Thyroid gland (tissue), 4 donors: ENCODE measurements at regions not wholly inside any gene's neighbourhood (a gene's known extent, or its start where the extent isn't known, plus 50 kb on each side); places are given as distances from the start of the nearest gene placed in this dataset.

ENCODE experiments used
- DNase-seq, 2 donors: peaks; one replicate each; pipeline ENCODE4 v3.0.0-alpha.2; 2019
- H3K27ac ChIP-seq, 3 donors: fragments of 200-600 bp; sonication (generic); 1 replicate in 2 of 3; 2 replicates in 1 of 3; pipeline ENCODE4 v1.5.1; 2016 to 2019; ENCODE audit warnings: mild to moderate bottlenecking in 1 of 3, moderate library complexity in 1 of 3
- H3K27me3 ChIP-seq: fragments of 200-600 bp; sonication (generic); one replicate; pipeline ENCODE4 v1.5.1; 2019
- H3K36me3 ChIP-seq, 2 donors: fragments of 200-600 bp; sonication (generic); one replicate each; pipeline ENCODE4 v1.5.1; 2016 to 2019
- H3K4me1 ChIP-seq, 2 donors: fragments of 200-600 bp; sonication (generic); one replicate each; pipeline ENCODE4 v1.5.1; 2017 to 2019
- H3K4me3 ChIP-seq, 3 donors: fragments of 200-600 bp; sonication (generic); replicated peaks in 1 of 3; 1 replicate in 2 of 3; 2 replicates in 1 of 3; pipeline ENCODE4 v1.5.1; 2016; ENCODE audit warnings: mild to moderate bottlenecking in 1 of 3
- H3K9me3 ChIP-seq: fragments of 200-600 bp; sonication (generic); one replicate; pipeline ENCODE4 v1.5.1; 2017
- POLR2A ChIP-seq, 2 donors: fragments of 450-650 bp; IDR thresholded peaks; one replicate each; pipeline ENCODE4 v1.6.1; 2017; ENCODE audit warnings: antibody characterized with exemption in 2 of 2, mild to moderate bottlenecking in 2 of 2, moderate library complexity in 1 of 2
- WGBS, 2 donors: methylation state at CpG; one replicate each; pipeline ENCODE4 v1.1.5; 2017; 5-methylcytosine and 5-hydroxymethylcytosine counted together
- intact Hi-C: fragments of 100-400 bp; cut with DNase I; formaldehyde crosslinking; loops from one replicate; pipeline ENCODE4 v1.15.1; 2023
- TF ChIP-seq, protein P1 (sequence below), 6 experiments: fragments of 200-600 bp in 3 of 6; fragments of 450-650 bp in 3 of 6; sonication (generic) in 3 of 6; IDR thresholded peaks; one replicate each; pipeline ENCODE4 v1.5.1; 2016 to 2019; ENCODE audit warnings: antibody characterized with exemption in 6 of 6, mild to moderate bottlenecking in 2 of 6, inconsistent platforms in 1 of 6, moderate library complexity in 1 of 6

DNA sequence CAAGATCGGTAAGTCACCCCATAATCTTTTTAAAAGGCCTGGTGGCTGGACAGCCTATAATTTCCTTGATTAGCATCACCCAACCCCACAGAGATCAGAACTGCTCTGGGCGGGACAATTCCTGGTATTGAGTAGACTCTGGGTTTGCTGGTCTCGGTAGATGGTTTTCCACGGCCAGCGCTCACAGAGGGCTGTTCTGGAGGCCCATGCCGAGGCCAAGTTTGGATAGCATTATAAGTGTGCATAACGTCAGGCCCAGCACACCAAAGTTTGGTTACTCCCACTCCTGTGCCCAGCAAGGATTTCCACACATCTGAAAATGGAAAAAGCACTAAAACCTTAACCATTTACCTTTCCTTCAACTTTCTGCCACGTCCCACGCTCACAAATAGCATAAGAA is 104.7 kb upstream of the RREB1 start:
- Histone ChIP-seq H3K27ac (peak overlapping the region; percentile 72 to 88 (median 80)), H3K27me3 (no peaks in the 10 kb centered on the region), H3K36me3 (no peaks in the 10 kb centered on the region), H3K4me3 (no peak overlapping the region), H3K4me1 (peaks cover 12 to 18% of the 10 kb centered on the region in 2 donors), H3K9me3 (no peaks in the 10 kb centered on the region)
- WGBS, 2 donors: 53 to 59% methylated on average over 8 to 9 of the region's 9 CpGs
- peak; percentile 89 to 92 for DNase-seq
- intact Hi-C loops: no loop called here
- peak in 1 of 2 donors; percentile 55 for TF ChIP-seq POLR2A (IDR thresholded peaks at IDR 0.05)
- TF ChIP-seq, protein P1, sequence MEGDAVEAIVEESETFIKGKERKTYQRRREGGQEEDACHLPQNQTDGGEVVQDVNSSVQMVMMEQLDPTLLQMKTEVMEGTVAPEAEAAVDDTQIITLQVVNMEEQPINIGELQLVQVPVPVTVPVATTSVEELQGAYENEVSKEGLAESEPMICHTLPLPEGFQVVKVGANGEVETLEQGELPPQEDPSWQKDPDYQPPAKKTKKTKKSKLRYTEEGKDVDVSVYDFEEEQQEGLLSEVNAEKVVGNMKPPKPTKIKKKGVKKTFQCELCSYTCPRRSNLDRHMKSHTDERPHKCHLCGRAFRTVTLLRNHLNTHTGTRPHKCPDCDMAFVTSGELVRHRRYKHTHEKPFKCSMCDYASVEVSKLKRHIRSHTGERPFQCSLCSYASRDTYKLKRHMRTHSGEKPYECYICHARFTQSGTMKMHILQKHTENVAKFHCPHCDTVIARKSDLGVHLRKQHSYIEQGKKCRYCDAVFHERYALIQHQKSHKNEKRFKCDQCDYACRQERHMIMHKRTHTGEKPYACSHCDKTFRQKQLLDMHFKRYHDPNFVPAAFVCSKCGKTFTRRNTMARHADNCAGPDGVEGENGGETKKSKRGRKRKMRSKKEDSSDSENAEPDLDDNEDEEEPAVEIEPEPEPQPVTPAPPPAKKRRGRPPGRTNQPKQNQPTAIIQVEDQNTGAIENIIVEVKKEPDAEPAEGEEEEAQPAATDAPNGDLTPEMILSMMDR (IDR thresholded peaks at IDR 0.05): no peak

- peaks cover 26 to 28% of the 10 kb centered on the region in 2 donors for H3K4me1 ChIP-seq
- no peak overlapping the region for H3K4me3 ChIP-seq
- H3K36me3 ChIP-seq: no peaks in the 10 kb centered on the region
- intact Hi-C loops: no loop called here
- WGBS, 2 donors: 86 to 90% methylated on average over 8 of the region's 8 CpGs
- no peaks in the 10 kb centered on the region for H3K27me3 ChIP-seq
- H3K9me3 ChIP-seq: no peaks in the 10 kb centered on the region
- H3K27ac ChIP-seq: peak overlapping the region in 2 of 3 donors; percentile 72 to 88
- TF ChIP-seq, protein P1 (IDR thresholded peaks at IDR 0.05): no peak
- peak in 1 of 2 donors; percentile 11 for DNase-seq
Measured at GRCh38 chr6:7004581-7005297, 103.0 kb upstream of the RREB1 start.

DNA sequence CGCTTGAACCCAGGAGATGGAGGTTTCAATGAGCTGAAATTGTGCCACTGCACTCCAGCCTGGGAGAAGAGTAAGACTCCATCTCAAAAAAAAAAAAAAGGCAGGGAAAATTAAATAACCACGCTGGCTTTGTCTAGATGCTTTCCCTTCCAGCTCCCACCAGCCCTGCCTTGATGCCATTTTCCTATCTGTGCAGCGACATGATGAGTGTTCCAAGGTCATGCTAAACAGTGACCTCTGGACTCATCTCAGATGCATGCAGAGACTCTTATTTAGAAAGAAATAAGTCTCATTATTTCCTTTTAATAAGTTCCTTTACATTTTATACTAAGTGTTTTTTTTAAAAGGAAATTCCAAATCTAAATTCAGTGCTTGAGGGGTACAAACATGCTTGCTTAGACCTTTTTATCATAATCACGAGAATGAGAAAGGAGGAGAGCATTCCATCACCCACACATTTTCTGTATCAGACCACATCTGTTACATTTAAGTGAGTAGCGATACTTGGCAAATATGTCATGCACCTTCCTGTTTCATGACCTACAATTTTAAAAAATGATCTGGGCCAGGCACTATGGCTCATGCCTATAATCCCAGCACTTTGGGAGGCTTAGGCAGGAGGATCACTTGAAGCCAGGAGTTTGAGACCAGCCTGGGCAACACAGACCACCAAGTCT is 101.1 kb upstream of the RREB1 start:
- peak overlapping the region in 1 of 3 donors; percentile 33 for H3K27ac ChIP-seq
- DNase-seq: no peak
- no peaks in the 10 kb centered on the region for H3K36me3 ChIP-seq
- no peaks in the 10 kb centered on the region for H3K27me3 ChIP-seq
- intact Hi-C loops: no loop called here
- peaks cover 28 to 31% of the 10 kb centered on the region in 2 donors for H3K4me1 ChIP-seq
- TF ChIP-seq POLR2A (IDR thresholded peaks at IDR 0.05): no peak
- TF ChIP-seq, protein P1 (IDR thresholded peaks at IDR 0.05): no peak
- H3K4me3 ChIP-seq: no peak overlapping the region
- H3K9me3 ChIP-seq: no peaks in the 10 kb centered on the region
- 89 to 90% methylated on average over 5 of the region's 5 CpGs for WGBS, 2 donors

GRCh38 chr6:7008451-7008988 is 99.2 kb upstream of the RREB1 start:
- Histone ChIP-seq H3K27ac (peak overlapping the region; percentile 51 to 86 (median 62)), H3K4me1 (peaks cover 19 to 27% of the 10 kb centered on the region in 2 donors), H3K27me3 (no peaks in the 10 kb centered on the region), H3K4me3 (no peak overlapping the region), H3K9me3 (no peaks in the 10 kb centered on the region), H3K36me3 (no peaks in the 10 kb centered on the region)
- 48 to 51% methylated on average over 6 of the region's 6 CpGs for WGBS, 2 donors
- DNase-seq: peak in 1 of 2 donors; percentile 18
- no peak for TF ChIP-seq POLR2A (IDR thresholded peaks at IDR 0.05)
- TF ChIP-seq, protein P1 (IDR thresholded peaks at IDR 0.05): no peak
- intact Hi-C loops: no loop called here

DNA sequence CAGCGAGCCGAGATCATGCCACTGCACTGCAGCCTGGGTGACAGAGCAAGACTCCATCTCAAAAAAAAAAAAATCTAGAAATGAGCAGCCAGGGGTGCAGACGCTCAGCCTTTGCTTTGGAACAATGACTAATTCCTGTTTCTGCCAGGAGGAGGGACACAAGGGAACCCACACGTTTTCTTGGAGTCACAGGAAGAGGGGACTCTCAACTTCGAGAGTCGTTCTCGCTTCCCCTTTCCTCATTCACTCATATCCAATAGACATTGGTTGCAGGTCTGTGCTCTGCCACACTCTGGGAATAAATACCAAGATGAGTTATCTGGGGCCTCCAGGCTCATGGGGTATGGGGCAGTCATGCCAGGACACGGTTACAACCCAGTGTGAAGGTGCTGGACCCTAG is 91.5 kb upstream of the RREB1 start:
- Histone ChIP-seq H3K36me3 (no peaks in the 10 kb centered on the region), H3K27ac (no peak overlapping the region), H3K9me3 (no peaks in the 10 kb centered on the region), H3K4me3 (no peak overlapping the region), H3K4me1 (no peaks in the 10 kb centered on the region), H3K27me3 (no peaks in the 10 kb centered on the region)
- intact Hi-C loops: no loop called here
- 48 to 54% methylated on average over 8 of the region's 8 CpGs for WGBS, 2 donors
- peak; percentile 15 to 26 for DNase-seq
- TF ChIP-seq POLR2A (IDR thresholded peaks at IDR 0.05): no peak
- TF ChIP-seq, protein P1 (IDR thresholded peaks at IDR 0.05): no peak
